Activated T-helper 17 cell treated with anti-CD3 and anti-CD28 coated beads, Interleukin-2, amount 50 U/mL, for 72 hours (primary cell): ENCODE measurements at regions not wholly inside any gene's neighbourhood (a gene's known extent, or its start where the extent isn't known, plus 50 kb on each side); places are given as distances from the start of the nearest gene placed in this dataset.
"Not testable (repeated sequence)": the region's sequence is repeated elsewhere in the genome, so short reads cannot be mapped to it uniquely, and the experiment has no call there.

Experiments used
- ATAC-seq: fragments of 150-1000 bp; cut with Tn5 transposase; replicated peaks from 2 replicates; pipeline ENCODE4 v1.10.0; 2021; ENCODE audit warnings: mild to moderate bottlenecking, moderate library complexity
- H3K27ac Mint-ChIP-seq: one replicate; pipeline ENCODE4 v1.8.0; 2022; ENCODE audit warnings: mixed read lengths
- H3K27me3 Mint-ChIP-seq: one replicate; pipeline ENCODE4 v1.8.0; 2022; ENCODE audit warnings: mixed read lengths
- H3K36me3 Mint-ChIP-seq: one replicate; pipeline ENCODE4 v1.8.0; 2022; ENCODE audit warnings: low read depth, mild to moderate bottlenecking, mixed read lengths
- H3K4me1 Mint-ChIP-seq: one replicate; pipeline ENCODE4 v1.8.0; 2022; ENCODE audit warnings: mixed read lengths
- H3K4me3 Mint-ChIP-seq: one replicate; pipeline ENCODE4 v1.8.0; 2022; ENCODE audit warnings: mild to moderate bottlenecking, mixed read lengths
- H3K9me3 Mint-ChIP-seq: one replicate; pipeline ENCODE4 v1.8.0; 2022; ENCODE audit warnings: mixed read lengths

GRCh38 chr2:3899536-3900155 lies 196.3 kb downstream of the DCDC2C start:
- Mint-ChIP-seq H3K27me3 (peaks cover 5% of the 10 kb centered on the region), H3K4me1 (no peaks in the 10 kb centered on the region), H3K27ac (no peak overlapping the region), H3K4me3 (no peak overlapping the region), H3K9me3 (peaks cover 8% of the 10 kb centered on the region), H3K36me3 (no peaks in the 10 kb centered on the region)
- ATAC-seq = no peak

GRCh38 chr2:3902131-3902530 lies 198.8 kb downstream of the DCDC2C start:
- Mint-ChIP-seq H3K27me3 (peaks cover 5% of the 10 kb centered on the region), H3K27ac (no peak overlapping the region), H3K36me3 (no peaks in the 10 kb centered on the region), H3K9me3 (peaks cover 4% of the 10 kb centered on the region), H3K4me1 (no peaks in the 10 kb centered on the region), H3K4me3 (no peak overlapping the region)
- no peak for ATAC-seq

- peaks cover 4% of the 10 kb centered on the region for H3K9me3 Mint-ChIP-seq
- peaks cover 5% of the 10 kb centered on the region for H3K27me3 Mint-ChIP-seq
- no peak for ATAC-seq
- H3K36me3 Mint-ChIP-seq = no peaks in the 10 kb centered on the region
- no peaks in the 10 kb centered on the region for H3K4me1 Mint-ChIP-seq
- H3K27ac Mint-ChIP-seq = no peak overlapping the region
- no peak overlapping the region for H3K4me3 Mint-ChIP-seq
These were observed 200.7 kb downstream of the DCDC2C start for GRCh38 chr2:3904061-3904460.

GRCh38 chr2:3908498-3908897 lies 205.1 kb downstream of the DCDC2C start:
- H3K9me3 Mint-ChIP-seq, ATAC-seq, H3K27ac Mint-ChIP-seq, H3K4me1 Mint-ChIP-seq, H3K27me3 Mint-ChIP-seq, H3K36me3 Mint-ChIP-seq, H3K4me3 Mint-ChIP-seq: not testable (repeated sequence)

GRCh38 chr2:3911882-3912455 lies 208.6 kb downstream of the DCDC2C start:
- Mint-ChIP-seq H3K4me1 (no peaks in the 10 kb centered on the region), H3K36me3 (no peaks in the 10 kb centered on the region), H3K27me3 (no peaks in the 10 kb centered on the region), H3K9me3 (peaks cover 4% of the 10 kb centered on the region), H3K27ac (no peak overlapping the region), H3K4me3 (no peak overlapping the region)
- no peak for ATAC-seq

GRCh38 chr2:3913166-3913565 lies 209.8 kb downstream of the DCDC2C start:
- no peak overlapping the region for H3K4me3 Mint-ChIP-seq
- H3K36me3 Mint-ChIP-seq = no peaks in the 10 kb centered on the region
- H3K27me3 Mint-ChIP-seq = no peaks in the 10 kb centered on the region
- no peaks in the 10 kb centered on the region for H3K4me1 Mint-ChIP-seq
- H3K27ac Mint-ChIP-seq = no peak overlapping the region
- ATAC-seq = no peak
- peaks cover 4% of the 10 kb centered on the region for H3K9me3 Mint-ChIP-seq

- no peaks in the 10 kb centered on the region for H3K4me1 Mint-ChIP-seq
- H3K27ac Mint-ChIP-seq = no peak overlapping the region
- H3K36me3 Mint-ChIP-seq = no peaks in the 10 kb centered on the region
- peaks cover 4% of the 10 kb centered on the region for H3K9me3 Mint-ChIP-seq
- no peaks in the 10 kb centered on the region for H3K27me3 Mint-ChIP-seq
- H3K4me3 Mint-ChIP-seq = no peak overlapping the region
- ATAC-seq = no peak
These were observed 210.9 kb downstream of the DCDC2C start for GRCh38 chr2:3914241-3914640.

- Mint-ChIP-seq H3K4me3 (no peak overlapping the region), H3K36me3 (no peaks in the 10 kb centered on the region), H3K4me1 (no peaks in the 10 kb centered on the region), H3K27me3 (no peaks in the 10 kb centered on the region), H3K9me3 (no peaks in the 10 kb centered on the region), H3K27ac (no peak overlapping the region)
- ATAC-seq = no peak
These were observed 223.7 kb downstream of the DCDC2C start for GRCh38 chr2:3927031-3927430.

- no peaks in the 10 kb centered on the region for H3K27me3 Mint-ChIP-seq
- peaks cover 4% of the 10 kb centered on the region for H3K9me3 Mint-ChIP-seq
- ATAC-seq = no peak
- H3K27ac Mint-ChIP-seq = no peak overlapping the region
- no peak overlapping the region for H3K4me3 Mint-ChIP-seq
- H3K36me3 Mint-ChIP-seq = no peaks in the 10 kb centered on the region
- no peaks in the 10 kb centered on the region for H3K4me1 Mint-ChIP-seq
These were observed 226.0 kb downstream of the DCDC2C start for GRCh38 chr2:3929374-3929773.

GRCh38 chr2:3930246-3930645 lies 226.9 kb downstream of the DCDC2C start:
- no peak for ATAC-seq
- Mint-ChIP-seq H3K4me3 (no peak overlapping the region), H3K4me1 (no peaks in the 10 kb centered on the region), H3K9me3 (peaks cover 4% of the 10 kb centered on the region), H3K27me3 (no peaks in the 10 kb centered on the region), H3K36me3 (no peaks in the 10 kb centered on the region), H3K27ac (no peak overlapping the region)

GRCh38 chr2:3940661-3941060 lies 237.3 kb downstream of the DCDC2C start:
- Mint-ChIP-seq H3K9me3 (peaks cover 16% of the 10 kb centered on the region), H3K27ac (no peak overlapping the region), H3K4me3 (no peak overlapping the region), H3K27me3 (no peaks in the 10 kb centered on the region), H3K36me3 (no peaks in the 10 kb centered on the region), H3K4me1 (no peaks in the 10 kb centered on the region)
- no peak for ATAC-seq

GRCh38 chr2:3942841-3943240 lies 239.5 kb downstream of the DCDC2C start:
- H3K9me3 Mint-ChIP-seq = peaks cover 11% of the 10 kb centered on the region
- no peak overlapping the region for H3K27ac Mint-ChIP-seq
- no peak overlapping the region for H3K4me3 Mint-ChIP-seq
- ATAC-seq = no peak
- H3K27me3 Mint-ChIP-seq = no peaks in the 10 kb centered on the region
- no peaks in the 10 kb centered on the region for H3K36me3 Mint-ChIP-seq
- no peaks in the 10 kb centered on the region for H3K4me1 Mint-ChIP-seq

GRCh38 chr2:3944071-3944470 lies 240.7 kb downstream of the DCDC2C start:
- no peak for ATAC-seq
- Mint-ChIP-seq H3K9me3 (peaks cover 11% of the 10 kb centered on the region), H3K4me1 (no peaks in the 10 kb centered on the region), H3K36me3 (no peaks in the 10 kb centered on the region), H3K27ac (no peak overlapping the region), H3K27me3 (no peaks in the 10 kb centered on the region), H3K4me3 (no peak overlapping the region)

- H3K36me3 Mint-ChIP-seq = no peaks in the 10 kb centered on the region
These were observed 241.5 kb downstream of the DCDC2C start for GRCh38 chr2:3944841-3945240.

GRCh38 chr2:3948191-3948590 lies 244.8 kb downstream of the DCDC2C start:
- Mint-ChIP-seq H3K27ac (no peak overlapping the region), H3K4me1 (no peaks in the 10 kb centered on the region), H3K36me3 (no peaks in the 10 kb centered on the region), H3K27me3 (no peaks in the 10 kb centered on the region), H3K9me3 (peaks cover 11% of the 10 kb centered on the region), H3K4me3 (no peak overlapping the region)
- no peak for ATAC-seq

More at GRCh38 chr2:3944841-3945240, 241.5 kb downstream of the DCDC2C start:
- Mint-ChIP-seq H3K4me3 (no peak overlapping the region), H3K27me3 (no peaks in the 10 kb centered on the region), H3K27ac (no peak overlapping the region), H3K4me1 (no peaks in the 10 kb centered on the region), H3K9me3 (peaks cover 11% of the 10 kb centered on the region)
- ATAC-seq = no peak
